ENCODE measurements at regions not wholly inside any gene's neighbourhood (a gene's known extent, or its start where the extent isn't known, plus 50 kb on each side); places are given as distances from the start of the nearest gene placed in this dataset.

- H3K27ac ChIP-seq (ENCODE audit: low read depth, low read length), result no peak overlapping the region
- no peak overlapping the region for H3K4me3 ChIP-seq (ENCODE audit: low read length)
- H3K36me3 ChIP-seq (ENCODE audit: insufficient read depth, low read length), result no peaks in the 10 kb centered on the region
- H3K9ac ChIP-seq (ENCODE audit: low read depth, low read length), result no peak overlapping the region
- H3K4me1 ChIP-seq (ENCODE audit: insufficient read depth, low read length), result no peaks in the 10 kb centered on the region
- H3K9me3 ChIP-seq (ENCODE audit: insufficient read depth, low read depth, low read length), result peaks cover 3% of the 10 kb centered on the region; the same call in 1 of the 2 replicates
- H3K27me3 ChIP-seq (ENCODE audit: insufficient read depth, low read length), result no peaks in the 10 kb centered on the region
- 75% methylated on average over 6 of the region's 6 CpGs for WGBS
Observed at GRCh38 chr2:239787538-239788050, 237.5 kb downstream of the NDUFA10 start.

DNA sequence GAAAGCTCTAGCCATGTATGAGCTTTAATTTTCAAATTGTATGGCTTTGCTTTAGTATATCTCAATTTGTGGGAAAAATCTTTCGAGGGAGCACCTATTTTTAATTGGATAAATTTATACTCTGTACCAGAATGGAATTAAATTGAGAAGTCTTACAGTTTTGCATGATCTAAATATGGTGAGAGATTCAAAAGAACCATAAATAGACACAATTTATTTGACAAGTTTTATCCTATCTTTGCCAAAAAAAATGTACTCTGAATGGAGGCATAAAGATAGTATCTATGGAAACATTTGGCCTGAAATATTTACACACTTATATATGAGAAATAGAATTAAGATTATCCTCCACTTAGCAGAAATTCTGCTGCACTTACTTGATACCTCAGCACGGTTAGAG lies 238.4 kb downstream of the NDUFA10 start:
- Histone ChIP-seq H3K9ac (ENCODE audit: low read depth, low read length) (no peak overlapping the region), H3K36me3 (ENCODE audit: insufficient read depth, low read length) (no peaks in the 10 kb centered on the region), H3K4me3 (ENCODE audit: low read length) (no peak overlapping the region), H3K27me3 (ENCODE audit: insufficient read depth, low read length) (no peaks in the 10 kb centered on the region), H3K9me3 (ENCODE audit: insufficient read depth, low read depth, low read length) (peaks cover 3% of the 10 kb centered on the region; the same call in 1 of the 2 replicates), H3K4me1 (ENCODE audit: insufficient read depth, low read length) (no peaks in the 10 kb centered on the region), H3K27ac (ENCODE audit: low read depth, low read length) (no peak overlapping the region)
- WGBS, result 100% methylated on average over 1 of the region's 2 CpGs

- no peaks in the 10 kb centered on the region; the same call in 1 of the 2 replicates for H3K27me3 ChIP-seq (ENCODE audit: insufficient read depth, low read length)
- 92% methylated on average over 4 of the region's 5 CpGs for WGBS
- no peak overlapping the region for H3K9ac ChIP-seq (ENCODE audit: low read depth, low read length)
Observed at GRCh38 chr2:239781454-239781853, 243.7 kb downstream of the NDUFA10 start.

DNA sequence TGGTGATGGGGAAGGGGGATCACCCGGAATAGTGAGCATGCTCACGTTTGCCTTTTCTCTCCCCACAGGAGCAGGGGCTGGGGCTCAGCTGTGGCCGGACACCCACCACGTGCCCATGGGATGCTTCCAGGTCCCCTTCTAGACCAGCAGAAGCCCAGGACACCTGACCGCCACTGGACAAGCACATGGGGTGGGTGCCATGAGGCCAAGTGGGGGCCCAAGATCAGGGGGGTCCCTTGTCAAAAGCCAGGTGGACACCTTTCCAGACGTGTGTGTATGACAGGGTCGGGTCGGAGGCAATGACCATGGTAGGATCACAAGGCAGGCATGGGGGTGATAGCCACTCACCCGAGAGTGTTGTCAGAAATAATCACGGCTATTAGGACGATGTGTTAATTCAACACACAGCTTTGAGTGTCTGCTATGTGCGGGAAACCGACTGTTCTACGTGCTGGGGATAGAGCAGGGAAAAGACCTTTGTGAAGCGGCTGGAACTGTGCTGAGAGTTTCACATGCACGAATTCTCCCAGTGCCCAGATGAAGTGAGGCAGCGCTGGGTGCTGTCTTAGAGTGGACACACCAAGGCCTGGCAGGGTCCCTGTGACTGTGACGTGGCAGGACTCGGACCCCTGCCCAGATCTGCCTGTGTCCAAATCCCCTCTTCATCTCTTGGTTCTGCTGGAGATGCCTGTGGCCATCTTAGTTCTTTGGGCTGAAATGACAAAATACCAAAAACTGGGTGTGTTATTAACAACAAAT lies 244.7 kb downstream of the NDUFA10 start:
- H3K27me3 ChIP-seq (ENCODE audit: insufficient read depth, low read length), result no peaks in the 10 kb centered on the region; the same call in 1 of the 2 replicates
- H3K27ac ChIP-seq (ENCODE audit: low read depth, low read length), result no peak overlapping the region
- 92% methylated on average over 19 of the region's 19 CpGs for WGBS
- H3K4me1 ChIP-seq (ENCODE audit: insufficient read depth, low read length), result no peaks in the 10 kb centered on the region
- H3K4me3 ChIP-seq (ENCODE audit: low read length), result no peak overlapping the region
- H3K9ac ChIP-seq (ENCODE audit: low read depth, low read length), result no peak overlapping the region
- H3K9me3 ChIP-seq (ENCODE audit: insufficient read depth, low read depth, low read length), result peaks cover 3% of the 10 kb centered on the region; the same call in 1 of the 2 replicates
- H3K36me3 ChIP-seq (ENCODE audit: insufficient read depth, low read length), result no peaks in the 10 kb centered on the region

More at GRCh38 chr2:239781454-239781853, 243.7 kb downstream of the NDUFA10 start:
- H3K36me3 ChIP-seq (ENCODE audit: insufficient read depth, low read length), result no peaks in the 10 kb centered on the region
- no peaks in the 10 kb centered on the region for H3K4me1 ChIP-seq (ENCODE audit: insufficient read depth, low read length)
- H3K9me3 ChIP-seq (ENCODE audit: insufficient read depth, low read depth, low read length), result peaks cover 3% of the 10 kb centered on the region; the same call in 1 of the 2 replicates
- H3K27ac ChIP-seq (ENCODE audit: low read depth, low read length), result no peak overlapping the region
- H3K4me3 ChIP-seq (ENCODE audit: low read length), result no peak overlapping the region

DNA sequence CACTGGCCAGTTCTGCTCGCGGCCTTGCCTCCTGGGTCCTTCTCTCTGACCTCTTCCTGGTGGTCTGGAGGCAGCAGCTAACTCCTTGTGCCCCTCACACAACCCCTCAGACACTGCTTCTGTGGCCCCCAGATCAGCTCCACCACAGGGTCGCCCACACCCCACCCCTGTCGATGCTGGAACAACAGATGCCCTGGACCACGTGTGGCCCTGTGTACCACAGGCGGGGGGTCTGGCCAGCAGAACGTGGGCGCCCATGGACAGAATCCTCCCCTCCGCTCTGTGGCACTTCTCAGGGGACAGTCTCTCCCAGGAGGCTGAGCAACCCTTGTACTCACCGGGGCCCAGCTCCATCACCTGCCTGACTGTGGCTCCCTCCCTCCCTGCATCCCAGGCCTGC lies 245.6 kb downstream of the NDUFA10 start:
- no peaks in the 10 kb centered on the region for H3K9me3 ChIP-seq (ENCODE audit: insufficient read depth, low read depth, low read length)
- H3K27me3 ChIP-seq (ENCODE audit: insufficient read depth, low read length), result no peaks in the 10 kb centered on the region; the same call in 1 of the 2 replicates
- H3K27ac ChIP-seq (ENCODE audit: low read depth, low read length), result no peak overlapping the region
- 95% methylated on average over 10 of the region's 10 CpGs for WGBS
- H3K9ac ChIP-seq (ENCODE audit: low read depth, low read length), result no peak overlapping the region
- no peaks in the 10 kb centered on the region for H3K36me3 ChIP-seq (ENCODE audit: insufficient read depth, low read length)
- H3K4me1 ChIP-seq (ENCODE audit: insufficient read depth, low read length), result no peaks in the 10 kb centered on the region
- H3K4me3 ChIP-seq (ENCODE audit: low read length), result no peak overlapping the region

DNA sequence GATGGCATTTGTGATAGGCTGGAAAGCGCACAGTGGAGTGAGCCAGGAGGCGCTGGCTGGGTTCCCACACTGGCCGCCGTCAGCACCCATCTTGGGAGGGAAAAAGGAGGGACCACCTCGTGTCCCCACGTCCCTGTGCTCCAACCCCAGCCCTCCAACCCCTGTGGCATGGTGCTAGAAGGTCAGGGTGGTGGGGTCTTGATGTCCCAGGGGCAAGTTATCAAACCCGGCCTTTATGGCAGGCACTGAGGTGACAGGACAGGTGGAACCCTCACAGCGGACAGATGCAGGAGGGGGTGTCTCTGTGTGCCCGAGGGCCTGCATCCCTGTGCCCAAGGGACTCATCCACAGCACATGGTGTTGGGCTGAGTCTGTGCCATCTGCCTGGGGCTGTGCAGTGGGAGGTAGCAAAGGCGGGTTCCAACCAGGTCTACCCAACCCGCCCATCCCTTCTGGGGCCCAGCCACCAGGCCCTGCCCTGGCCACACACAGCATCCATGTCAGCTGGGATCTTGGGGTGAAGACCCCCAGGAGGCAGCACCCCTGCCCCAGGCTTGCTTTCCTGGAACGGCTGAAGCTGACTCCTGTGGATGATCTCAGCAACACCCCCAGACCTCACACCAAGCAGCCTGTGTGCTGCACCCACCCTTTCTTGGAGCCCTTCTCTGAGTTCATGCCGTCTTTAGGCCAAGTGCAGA lies 246.1 kb downstream of the NDUFA10 start:
- no peak overlapping the region for H3K27ac ChIP-seq (ENCODE audit: low read depth, low read length)
- H3K36me3 ChIP-seq (ENCODE audit: insufficient read depth, low read length), result no peaks in the 10 kb centered on the region
- no peak overlapping the region for H3K4me3 ChIP-seq (ENCODE audit: low read length)
- 93% methylated on average over 13 of the region's 13 CpGs for WGBS
- no peaks in the 10 kb centered on the region; the same call in 1 of the 2 replicates for H3K27me3 ChIP-seq (ENCODE audit: insufficient read depth, low read length)
- H3K9ac ChIP-seq (ENCODE audit: low read depth, low read length), result no peak overlapping the region
- no peaks in the 10 kb centered on the region for H3K9me3 ChIP-seq (ENCODE audit: insufficient read depth, low read depth, low read length)
- no peaks in the 10 kb centered on the region for H3K4me1 ChIP-seq (ENCODE audit: insufficient read depth, low read length)

GRCh38 chr2:239778042-239778851 lies 246.9 kb downstream of the NDUFA10 start:
- Histone ChIP-seq H3K4me1 (ENCODE audit: insufficient read depth, low read length) (no peaks in the 10 kb centered on the region), H3K4me3 (ENCODE audit: low read length) (no peak overlapping the region), H3K27me3 (ENCODE audit: insufficient read depth, low read length) (no peaks in the 10 kb centered on the region; the same call in 1 of the 2 replicates), H3K9ac (ENCODE audit: low read depth, low read length) (no peak overlapping the region), H3K27ac (ENCODE audit: low read depth, low read length) (no peak overlapping the region), H3K9me3 (ENCODE audit: insufficient read depth, low read depth, low read length) (no peaks in the 10 kb centered on the region), H3K36me3 (ENCODE audit: insufficient read depth, low read length) (no peaks in the 10 kb centered on the region)
- 89% methylated on average over 26 of the region's 26 CpGs for WGBS

- no peaks in the 10 kb centered on the region; the same call in 1 of the 2 replicates for H3K27me3 ChIP-seq (ENCODE audit: insufficient read depth, low read length)
- H3K27ac ChIP-seq (ENCODE audit: low read depth, low read length), result no peak overlapping the region
- H3K9me3 ChIP-seq (ENCODE audit: insufficient read depth, low read depth, low read length), result no peaks in the 10 kb centered on the region
- 95% methylated on average over 11 of the region's 11 CpGs for WGBS
- no peak overlapping the region for H3K9ac ChIP-seq (ENCODE audit: low read depth, low read length)
- H3K4me1 ChIP-seq (ENCODE audit: insufficient read depth, low read length), result no peaks in the 10 kb centered on the region
- H3K4me3 ChIP-seq (ENCODE audit: low read length), result no peak overlapping the region
- H3K36me3 ChIP-seq (ENCODE audit: insufficient read depth, low read length), result no peaks in the 10 kb centered on the region
Observed at GRCh38 chr2:239777219-239777618, 247.9 kb downstream of the NDUFA10 start.

DNA sequence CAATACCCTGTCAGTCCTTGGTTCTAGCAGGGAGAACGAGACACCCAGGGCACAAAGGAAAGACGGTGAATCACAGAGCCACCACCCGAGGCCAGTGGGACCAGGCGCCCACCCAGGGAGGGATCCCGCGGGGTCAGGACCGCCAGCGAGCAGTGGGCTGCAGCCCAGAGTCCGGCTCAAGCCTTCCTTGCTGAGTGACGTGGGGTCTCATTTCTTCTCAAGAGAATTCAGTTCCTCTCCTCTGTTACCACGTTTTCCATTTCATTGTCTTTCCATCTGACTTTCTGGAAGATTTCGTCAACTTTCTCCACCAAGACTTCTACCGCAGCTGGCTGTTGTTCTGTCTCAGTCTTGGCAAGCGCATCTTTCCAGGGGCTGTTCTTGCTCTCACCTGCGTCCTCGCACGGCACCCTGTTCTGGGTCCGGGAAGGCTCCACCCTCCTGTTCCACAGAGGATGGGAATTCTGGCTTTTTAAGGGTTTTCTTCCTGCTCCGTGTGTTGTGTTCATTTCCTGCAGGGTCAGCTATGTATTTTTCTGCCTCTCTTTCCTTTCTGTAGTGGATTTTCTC lies 248.6 kb downstream of the NDUFA10 start:
- Histone ChIP-seq H3K9me3 (ENCODE audit: insufficient read depth, low read depth, low read length) (no peaks in the 10 kb centered on the region), H3K9ac (ENCODE audit: low read depth, low read length) (no peak overlapping the region), H3K27me3 (ENCODE audit: insufficient read depth, low read length) (no peaks in the 10 kb centered on the region; the same call in 1 of the 2 replicates), H3K27ac (ENCODE audit: low read depth, low read length) (no peak overlapping the region), H3K4me1 (ENCODE audit: insufficient read depth, low read length) (no peaks in the 10 kb centered on the region), H3K4me3 (ENCODE audit: low read length) (no peak overlapping the region), H3K36me3 (ENCODE audit: insufficient read depth, low read length) (no peaks in the 10 kb centered on the region)
- WGBS, result 91% methylated on average over 19 of the region's 19 CpGs

DNA sequence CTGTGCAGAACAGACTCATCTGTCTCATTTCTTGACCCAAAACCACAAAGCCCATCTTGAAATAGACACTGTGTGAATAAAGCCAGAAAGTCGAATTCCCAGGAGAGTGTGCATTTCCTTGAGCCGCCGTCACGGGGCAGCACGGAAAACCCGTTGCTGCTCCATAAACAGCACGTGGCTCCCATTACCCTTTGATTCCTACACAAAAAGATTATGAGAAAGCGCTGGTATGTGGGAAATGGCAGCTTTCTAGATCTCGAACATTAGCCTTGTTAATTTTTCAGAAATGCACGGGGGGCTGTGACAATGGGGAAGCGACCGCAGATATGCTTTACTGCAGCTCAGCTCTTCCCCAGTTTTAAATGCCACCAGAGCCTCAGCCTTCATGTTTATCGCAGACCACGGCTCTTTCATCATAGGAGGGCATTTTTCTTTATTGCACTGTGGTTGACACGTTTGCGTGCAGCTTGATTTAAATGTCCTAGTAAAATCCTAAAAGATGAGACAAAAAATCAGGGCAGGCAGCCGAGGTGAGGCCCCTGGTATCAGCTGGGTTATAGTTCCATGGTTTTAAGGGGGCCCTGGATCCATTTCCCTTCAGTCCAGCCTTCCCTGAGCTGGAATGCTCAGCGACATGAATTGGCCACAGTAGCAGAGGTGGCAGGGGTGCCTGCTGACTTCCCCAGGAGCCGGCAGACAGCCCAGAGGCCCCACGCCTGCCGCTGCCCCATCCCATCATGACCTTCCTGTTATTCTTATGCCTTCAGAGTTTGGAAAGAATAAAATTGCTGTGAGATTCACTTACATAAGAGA lies 249.3 kb downstream of the NDUFA10 start:
- Histone ChIP-seq H3K4me1 (ENCODE audit: insufficient read depth, low read length) (no peaks in the 10 kb centered on the region), H3K36me3 (ENCODE audit: insufficient read depth, low read length) (no peaks in the 10 kb centered on the region), H3K27ac (ENCODE audit: low read depth, low read length) (no peak overlapping the region), H3K27me3 (ENCODE audit: insufficient read depth, low read length) (no peaks in the 10 kb centered on the region; the same call in 1 of the 2 replicates), H3K9me3 (ENCODE audit: insufficient read depth, low read depth, low read length) (no peaks in the 10 kb centered on the region), H3K9ac (ENCODE audit: low read depth, low read length) (no peak overlapping the region), H3K4me3 (ENCODE audit: low read length) (no peak overlapping the region)
- WGBS, result 88% methylated on average over 20 of the region's 21 CpGs

Measured in HUES64 (cell line).